ENCODE measurements at regions not wholly inside any gene's neighbourhood (a gene's known extent, or its start where the extent isn't known, plus 50 kb on each side); places are given as distances from the start of the nearest gene placed in this dataset.
"Not testable (repeated sequence)": the region's sequence is repeated elsewhere in the genome, so short reads cannot be mapped to it uniquely, and the experiment has no call there.

GRCh38 chr5:145403992-145404391, 431.1 kb downstream of the PRELID2 start:
- no peak for ATAC-seq
- intact Hi-C loops (cut with DNase I): no loop called here

GRCh38 chr5:145396888-145397287, 438.3 kb downstream of the PRELID2 start:
- WGBS, 4 donors: 90 to 97% (median 92%) methylated on average over 1 of the region's 1 CpG
- Histone ChIP-seq H3K27ac (no peak overlapping the region), H3K36me3 (no peaks in the 10 kb centered on the region), H3K27me3 (no peaks in the 10 kb centered on the region), H3K4me1 (no peaks in the 10 kb centered on the region), H3K9me3 (no peaks in the 10 kb centered on the region), H3K4me3 (no peak overlapping the region)
- DNase-seq (no peak), ATAC-seq (no peak)
- intact Hi-C loops (cut with DNase I): no loop called here
- TF ChIP-seq CTCF (IDR thresholded peaks at IDR 0.05): no peak

More at GRCh38 chr5:145403992-145404391, 431.1 kb downstream of the PRELID2 start:
- Histone ChIP-seq H3K4me1 (no peaks in the 10 kb centered on the region), H3K27me3 (no peaks in the 10 kb centered on the region), H3K4me3 (no peak overlapping the region), H3K9me3 (peaks cover 0 to 33% (median 5%) of the 10 kb centered on the region in 12 donors), H3K36me3 (no peaks in the 10 kb centered on the region), H3K27ac (no peak overlapping the region)
- TF ChIP-seq CTCF (IDR thresholded peaks at IDR 0.05) (no peak), POLR2A (IDR thresholded peaks at IDR 0.05) (no peak)
- no peak for DNase-seq
- 95 to 99% (median 96%) methylated on average over 7 of the region's 7 CpGs for WGBS, 4 donors

- ATAC-seq; H3K9me3 ChIP-seq; H3K27me3 ChIP-seq; H3K27ac ChIP-seq; H3K4me1 ChIP-seq; DNase-seq; H3K4me3 ChIP-seq; H3K36me3 ChIP-seq; intact Hi-C loops (cut with DNase I): not testable (repeated sequence)
- 63 to 78% (median 75%) methylated on average over 7 of the region's 7 CpGs for WGBS, 4 donors
Observed at GRCh38 chr5:145395151-145395550, 440.0 kb downstream of the PRELID2 start.

- intact Hi-C loops (cut with DNase I): no loop called here
- no peaks in the 10 kb centered on the region for H3K4me1 ChIP-seq
- TF ChIP-seq POLR2A (IDR thresholded peaks at IDR 0.05) (no peak), CTCF (IDR thresholded peaks at IDR 0.05) (no peak)
- no peaks in the 10 kb centered on the region for H3K36me3 ChIP-seq
- no peaks in the 10 kb centered on the region for H3K27me3 ChIP-seq
- H3K4me3 ChIP-seq: no peak overlapping the region
- no peak for DNase-seq
- 78 to 82% (median 79%) methylated on average over 3 of the region's 3 CpGs for WGBS, 4 donors
- H3K27ac ChIP-seq: no peak overlapping the region
- H3K9me3 ChIP-seq: peaks cover 0 to 11% (median 0%) of the 10 kb centered on the region in 12 donors
- no peak for ATAC-seq
Observed at GRCh38 chr5:145393426-145393825, 441.7 kb downstream of the PRELID2 start.

- DNase-seq: no peak
- ATAC-seq: no peak
- intact Hi-C loops (cut with DNase I): no loop called here
- WGBS, 4 donors: 0 to 71% (median 40%) methylated on average over 1 of the region's 1 CpG
- Histone ChIP-seq H3K27ac (no peak overlapping the region), H3K4me1 (no peaks in the 10 kb centered on the region), H3K9me3 (peaks cover 0 to 11% (median 0%) of the 10 kb centered on the region in 12 donors), H3K27me3 (no peaks in the 10 kb centered on the region), H3K4me3 (no peak overlapping the region), H3K36me3 (no peaks in the 10 kb centered on the region)
- TF ChIP-seq CTCF (IDR thresholded peaks at IDR 0.05) (no peak), POLR2A (IDR thresholded peaks at IDR 0.05) (no peak)
Observed at GRCh38 chr5:145389047-145389446, 446.1 kb downstream of the PRELID2 start.

All from heart left ventricle (tissue), 16 donors.